HG03139 (cell line): ENCODE measurements at regions not wholly inside any gene's neighbourhood (a gene's known extent, or its start where the extent isn't known, plus 50 kb on each side); places are given as distances from the start of the nearest gene placed in this dataset.

Experiments used
- ATAC-seq: cut with Tn5 transposase; IDR thresholded peaks from one replicate; pipeline ENCODE4 v1.9.1; 2021; ENCODE audit not compliant: unreplicated experiment

GRCh38 chr12:93152617-93153016 lies 223.5 kb upstream of the EEA1 start:
- ATAC-seq: no peak

DNA sequence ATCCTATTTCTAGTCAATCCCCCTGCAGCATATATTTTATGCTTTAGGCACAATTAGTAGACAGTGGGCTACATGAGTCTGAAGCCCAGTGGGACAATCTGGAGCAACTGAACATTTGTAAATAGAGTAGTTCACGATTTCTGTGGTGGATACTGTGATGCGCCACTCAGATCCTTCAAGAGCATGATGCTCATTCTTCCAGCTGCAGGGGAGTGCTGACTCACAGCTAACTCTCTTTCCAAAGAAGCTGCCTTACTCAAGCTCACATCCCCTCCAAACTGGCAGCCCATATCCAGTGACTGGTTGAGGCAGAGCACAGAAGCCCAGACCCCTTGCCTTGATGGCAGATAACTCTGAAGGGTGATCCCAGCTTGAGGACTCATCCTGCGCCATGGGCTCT lies 224.2 kb upstream of the EEA1 start:
- ATAC-seq: no peak

DNA sequence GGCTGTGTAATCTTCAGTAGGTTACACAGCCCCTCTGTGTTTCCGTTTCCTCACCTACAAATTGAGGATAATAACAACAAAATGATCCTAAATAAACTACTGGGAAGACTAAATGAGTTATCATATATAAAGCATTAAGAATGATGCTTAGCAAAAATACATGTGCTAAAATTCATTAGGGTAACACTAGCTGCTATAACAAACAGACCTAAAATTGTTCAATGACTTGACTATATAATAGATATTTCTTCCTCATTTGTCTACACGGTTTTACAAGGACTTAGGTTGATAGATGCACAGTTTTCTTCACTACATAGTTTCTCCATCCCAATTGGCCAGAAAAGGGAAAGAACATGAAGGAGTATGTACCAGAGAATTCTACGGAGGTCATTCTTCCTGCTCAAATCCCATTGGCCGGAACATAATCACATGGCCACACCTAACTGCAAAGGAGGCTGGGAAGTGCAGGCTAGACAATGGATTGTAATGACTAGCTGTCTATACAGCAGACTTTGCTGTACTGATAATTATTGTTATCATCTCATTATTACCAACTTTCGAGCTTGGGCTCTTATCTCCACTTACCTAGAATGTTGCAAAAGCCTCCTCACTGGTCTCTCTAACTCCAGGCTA lies 223.5 kb upstream of the NUDT4 start:
- ATAC-seq: no peak

DNA sequence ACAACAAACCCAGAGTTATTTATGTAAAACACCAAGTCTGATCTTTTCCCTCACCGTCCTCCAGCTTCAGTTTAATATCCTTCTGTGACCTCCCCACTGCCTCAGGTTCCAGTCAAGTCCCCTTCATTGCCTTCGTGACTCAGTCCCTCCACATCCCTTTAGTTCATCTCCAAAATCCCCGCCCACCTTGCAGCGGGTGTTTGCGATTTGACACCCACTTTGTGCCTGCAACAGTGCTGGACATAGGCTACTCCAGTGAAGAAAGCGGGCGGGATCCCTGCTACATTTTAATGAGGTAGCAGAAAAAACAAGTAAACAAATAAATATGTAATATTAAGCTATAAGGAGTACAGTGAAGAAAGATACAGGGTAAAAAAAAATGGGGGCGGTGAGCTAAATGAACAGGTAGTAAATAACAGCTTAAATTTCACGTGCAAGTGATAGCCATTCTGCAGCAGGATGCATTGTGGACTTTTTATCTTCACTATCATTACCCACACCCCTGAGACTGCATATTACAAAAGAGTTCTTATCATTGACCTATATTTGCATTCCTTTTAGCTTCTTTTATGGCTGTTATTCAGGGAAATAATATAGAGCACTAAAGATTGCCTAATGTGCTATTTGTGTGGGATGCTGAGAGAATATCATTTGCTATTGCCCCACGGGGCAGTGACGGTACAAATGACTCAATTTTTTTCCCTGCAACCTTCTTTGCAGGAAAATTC lies 222.8 kb upstream of the NUDT4 start:
- no peak for ATAC-seq

GRCh38 chr12:93156086-93156716 lies 221.5 kb upstream of the NUDT4 start:
- no peak for ATAC-seq

DNA sequence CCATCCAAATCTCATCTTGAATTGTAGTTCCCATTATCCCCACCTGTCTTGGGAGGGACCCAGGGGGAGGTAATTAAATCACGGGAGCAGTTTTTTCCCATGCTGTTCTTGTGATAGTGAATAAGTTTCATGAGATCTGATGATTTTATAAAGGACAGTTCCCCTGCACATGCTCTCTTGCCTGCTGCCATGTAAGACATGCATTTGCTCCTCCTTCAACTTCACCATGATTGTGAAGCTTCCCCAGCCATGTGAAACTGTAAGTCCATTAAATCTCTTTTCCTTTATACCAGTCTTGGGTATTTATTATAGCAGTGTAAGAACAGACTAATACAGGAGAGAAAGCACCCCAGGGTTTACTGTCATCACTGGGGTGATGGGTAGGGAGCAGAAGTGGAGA lies 220.4 kb upstream of the NUDT4 start:
- no peak for ATAC-seq

GRCh38 chr12:93158065-93158843 lies 219.5 kb upstream of the NUDT4 start:
- ATAC-seq: no peak

DNA sequence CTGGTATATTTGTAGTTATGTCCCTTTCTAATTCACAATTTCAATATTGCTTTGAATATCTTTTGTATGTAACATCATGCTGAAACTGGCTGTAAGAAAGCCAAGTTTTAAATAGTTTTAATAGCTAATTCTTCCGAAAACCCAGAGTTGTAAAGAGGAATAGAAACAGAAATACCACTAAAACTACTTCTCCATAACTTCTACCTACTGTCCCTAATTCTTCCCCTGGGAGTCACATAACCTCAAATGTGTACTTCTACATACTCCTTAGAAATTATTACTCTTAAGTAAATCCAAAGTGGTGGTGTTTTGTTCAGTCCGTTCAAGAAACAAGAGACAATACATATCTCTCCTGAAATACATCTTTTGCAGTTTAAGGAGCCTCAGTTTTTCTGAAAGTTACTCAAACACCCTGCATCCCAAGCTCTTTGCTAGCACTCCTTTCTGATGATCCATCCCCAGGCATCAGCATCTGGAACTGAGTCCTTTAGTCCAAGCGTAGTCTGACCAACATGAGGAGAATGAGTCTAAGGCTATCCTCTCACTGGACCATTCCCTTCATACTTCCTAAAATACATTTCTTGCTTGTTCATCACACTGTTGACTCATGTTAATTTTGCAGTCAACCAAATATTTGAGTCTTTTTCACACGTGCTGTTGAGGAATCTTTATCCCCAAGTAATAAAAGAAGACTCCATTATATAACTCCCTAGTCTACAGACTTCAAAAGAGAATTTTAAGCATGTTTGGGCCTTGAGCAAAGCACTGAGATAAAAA lies 214.3 kb upstream of the NUDT4 start:
- no peak for ATAC-seq

DNA sequence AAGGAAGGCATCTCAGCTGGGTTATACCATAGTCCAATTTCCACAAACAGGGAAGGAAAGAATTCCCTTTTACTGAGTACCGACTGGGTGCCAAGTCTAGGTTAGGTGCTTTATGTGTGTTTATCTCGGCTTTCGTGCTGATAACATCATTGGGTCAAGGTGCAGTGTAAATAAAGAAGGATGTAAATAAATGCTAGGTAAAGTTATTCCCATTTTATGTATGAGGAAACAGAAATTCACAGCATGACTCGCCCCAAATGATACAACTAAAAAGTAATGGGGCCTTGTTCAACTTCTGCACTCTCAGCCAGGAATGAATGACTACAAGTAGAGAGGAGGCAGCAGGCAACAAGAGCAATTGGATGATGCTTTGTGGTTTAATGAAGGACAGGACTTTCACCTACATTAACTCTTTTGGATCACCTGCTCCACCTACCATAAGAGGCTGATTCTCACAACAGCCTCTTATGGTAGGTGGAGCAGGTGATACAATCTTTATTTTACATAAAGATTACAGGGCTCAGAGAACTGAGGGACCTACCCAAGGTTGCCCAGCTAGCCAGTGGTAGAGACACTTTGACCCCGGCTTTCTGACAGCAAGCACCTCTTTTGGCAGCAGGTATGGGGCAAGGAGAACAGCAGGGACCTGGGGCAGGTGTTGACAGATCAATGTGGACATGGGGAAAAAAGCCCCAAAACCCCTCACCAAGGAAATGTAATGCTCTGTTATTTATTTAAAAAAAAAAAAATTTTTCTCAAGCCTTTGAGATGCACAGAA lies 213.4 kb upstream of the NUDT4 start:
- ATAC-seq: no peak

DNA sequence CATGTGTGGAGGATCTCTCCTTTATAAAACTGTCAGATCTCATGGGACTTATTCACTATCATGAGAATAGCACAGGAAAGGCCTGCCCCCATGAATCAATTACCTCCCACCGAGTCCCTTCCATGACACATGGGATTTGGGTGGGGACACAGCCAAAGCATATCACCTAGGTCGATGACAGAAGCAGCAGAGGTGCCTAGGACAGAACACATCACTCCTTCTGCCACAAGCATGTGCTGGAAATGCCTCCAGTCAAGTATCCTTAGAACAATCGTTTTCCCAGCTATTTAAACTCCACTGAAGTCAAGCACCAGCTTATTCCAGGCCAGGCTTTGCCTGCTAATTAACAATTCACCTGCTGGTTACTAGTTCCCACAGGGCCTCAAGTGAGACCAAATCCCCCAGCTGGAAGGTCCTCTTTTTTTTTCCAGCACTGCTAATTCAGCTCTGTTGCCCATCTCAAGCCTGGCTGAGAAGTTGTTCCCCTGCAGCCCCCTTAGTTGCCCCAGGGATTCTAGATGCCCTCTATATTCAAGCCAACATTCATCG lies 212.3 kb upstream of the NUDT4 start:
- ATAC-seq: no peak

DNA sequence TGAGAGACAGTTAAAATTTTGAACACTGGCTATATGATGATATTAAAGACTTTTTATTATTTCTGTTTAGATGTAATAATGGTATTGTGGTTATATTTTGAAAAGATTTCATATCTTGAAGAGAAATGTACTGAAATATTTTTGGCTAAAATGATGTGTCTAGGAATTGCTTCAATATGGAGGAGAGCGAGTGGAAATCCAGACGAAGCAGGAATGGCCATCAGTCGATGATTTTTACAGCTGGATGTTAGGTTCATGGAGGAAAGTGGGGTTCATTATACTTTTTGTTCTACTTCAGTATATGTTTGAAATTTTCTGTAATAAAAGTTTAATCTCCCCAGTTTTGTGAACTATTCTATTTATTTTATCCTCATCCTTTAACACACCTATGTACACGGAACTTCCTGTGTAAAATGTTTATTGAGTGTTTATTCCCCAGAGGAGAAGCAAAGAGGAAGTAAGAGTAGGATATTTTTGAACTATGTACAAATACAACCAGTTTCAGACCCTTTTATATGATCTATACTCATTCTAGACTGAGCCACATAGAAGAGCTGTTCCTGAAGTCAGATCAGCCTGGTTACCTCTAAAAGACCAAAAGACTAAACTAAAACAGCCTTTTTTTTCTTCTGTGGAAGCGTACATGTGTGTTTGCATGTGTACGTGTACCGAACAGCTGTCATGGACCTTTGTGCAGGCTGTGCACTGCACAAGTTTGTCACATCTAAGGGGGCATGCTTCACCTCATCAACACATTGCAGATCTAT lies 211.0 kb upstream of the NUDT4 start:
- ATAC-seq: peak; percentile 74

DNA sequence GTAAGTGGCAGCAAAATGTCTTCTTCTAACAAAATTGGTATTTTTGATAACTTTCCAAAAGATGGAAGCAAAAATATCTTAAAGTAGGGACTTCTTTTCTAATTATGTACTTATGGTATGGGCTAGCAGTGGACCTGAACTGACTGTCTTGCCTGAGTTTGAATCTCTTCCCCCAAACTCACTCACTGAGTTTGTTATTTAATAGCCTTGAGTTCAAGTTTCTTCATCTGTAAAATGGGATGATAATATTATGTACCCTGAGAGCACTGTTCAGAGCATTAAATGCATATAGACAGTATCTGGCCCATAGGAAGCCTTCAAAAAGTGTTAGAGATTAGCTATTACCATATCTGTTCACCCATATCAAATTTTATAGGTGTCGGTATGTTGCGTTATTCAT lies 210.4 kb upstream of the NUDT4 start:
- ATAC-seq: peak; percentile 6

- peak; percentile 39 for ATAC-seq
These were observed 209.8 kb upstream of the NUDT4 start for GRCh38 chr12:93167841-93168492.

DNA sequence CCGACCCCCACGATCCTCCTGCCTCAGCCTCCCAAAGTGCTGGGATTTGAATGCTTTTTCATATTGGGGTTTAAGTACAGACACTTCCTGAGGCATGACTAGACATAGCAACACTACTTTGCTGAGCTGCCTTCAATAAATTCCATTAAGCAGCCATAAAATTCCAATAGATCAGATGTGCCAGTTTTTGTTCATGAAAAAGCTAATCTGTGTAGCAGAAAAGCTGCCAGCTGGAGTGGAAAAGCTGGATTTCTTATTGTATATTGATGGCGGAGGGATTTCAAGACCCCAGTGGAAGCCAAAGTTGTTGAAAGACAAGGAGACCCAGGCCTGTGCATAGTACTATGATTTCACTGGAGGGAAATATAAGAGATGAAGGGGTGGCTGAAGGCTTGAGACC lies 209.0 kb upstream of the NUDT4 start:
- no peak for ATAC-seq

DNA sequence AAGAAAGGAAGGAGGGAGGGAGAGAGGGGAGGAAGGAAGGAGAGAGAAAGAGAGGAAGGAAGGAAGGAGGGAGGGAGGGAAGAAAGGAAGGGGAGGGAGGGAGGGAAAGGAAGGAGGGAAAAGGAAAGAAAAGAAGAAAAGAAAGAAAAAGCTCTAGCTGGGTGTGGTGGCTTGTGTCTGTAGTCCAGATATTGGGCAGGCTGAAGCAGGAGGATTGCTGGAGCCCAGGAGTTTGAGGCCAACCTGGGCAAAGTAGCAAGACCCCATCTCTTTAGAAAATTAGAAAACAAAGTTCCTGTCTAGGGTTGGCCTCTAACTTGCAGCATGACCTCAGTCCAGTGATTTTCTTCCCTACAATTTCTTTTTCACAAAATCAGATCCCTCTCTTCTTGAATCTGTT lies 208.2 kb upstream of the NUDT4 start:
- ATAC-seq: no peak

DNA sequence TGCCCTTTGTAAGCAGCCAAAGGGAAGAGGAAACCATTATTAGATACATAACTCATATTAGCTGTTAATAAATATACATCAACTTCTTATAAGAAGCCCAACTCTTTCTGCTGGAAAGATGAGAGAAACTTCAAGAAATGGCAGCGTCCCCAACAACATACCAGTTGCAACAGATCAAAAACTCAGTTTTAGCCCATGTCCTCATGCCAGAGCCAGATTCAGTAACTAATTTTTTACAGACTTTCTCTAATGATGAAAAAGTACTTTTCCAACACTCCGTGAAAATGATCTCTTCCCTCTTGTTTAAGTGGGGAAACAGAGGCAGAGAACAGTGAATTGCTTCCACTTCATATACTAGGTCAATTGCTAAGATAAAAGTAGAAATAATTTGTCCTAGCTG lies 206.8 kb upstream of the NUDT4 start:
- ATAC-seq: no peak

DNA sequence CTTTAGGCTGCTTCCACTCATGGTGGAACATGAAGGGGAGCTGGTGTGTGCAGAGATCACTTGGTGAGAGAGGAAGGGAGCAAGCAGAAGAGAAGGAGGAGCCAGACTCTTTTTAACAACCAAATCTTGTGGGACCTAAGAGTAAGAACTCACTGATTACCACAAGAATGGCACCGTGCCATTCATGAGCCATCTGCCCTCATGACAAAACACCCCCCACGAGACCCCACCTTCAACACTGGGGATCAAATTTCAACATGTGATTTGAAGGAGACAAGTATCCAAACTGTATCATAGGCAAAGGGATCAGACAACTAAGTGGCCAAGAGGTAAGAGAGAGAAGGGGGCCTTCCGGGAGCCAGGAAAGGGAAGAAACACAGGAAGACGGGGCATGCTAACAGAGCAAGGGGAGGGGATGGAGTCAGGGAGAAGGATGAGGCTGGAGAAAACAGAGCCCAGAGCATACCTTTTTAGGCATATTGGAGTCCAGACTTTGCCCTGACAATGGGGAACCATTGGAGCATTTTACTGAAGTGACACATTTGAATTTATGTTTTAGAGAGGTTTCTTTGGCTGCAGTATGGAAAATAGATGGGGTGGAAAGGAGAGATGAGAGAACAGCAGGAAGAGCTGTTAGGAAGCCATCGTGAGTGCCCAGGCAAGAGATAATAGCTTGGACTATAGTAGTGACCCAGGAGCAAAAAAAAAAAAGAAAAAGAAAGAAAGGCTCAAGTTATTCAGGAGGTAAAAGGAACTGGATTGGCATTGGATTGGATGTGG lies 204.4 kb upstream of the NUDT4 start:
- ATAC-seq: no peak

DNA sequence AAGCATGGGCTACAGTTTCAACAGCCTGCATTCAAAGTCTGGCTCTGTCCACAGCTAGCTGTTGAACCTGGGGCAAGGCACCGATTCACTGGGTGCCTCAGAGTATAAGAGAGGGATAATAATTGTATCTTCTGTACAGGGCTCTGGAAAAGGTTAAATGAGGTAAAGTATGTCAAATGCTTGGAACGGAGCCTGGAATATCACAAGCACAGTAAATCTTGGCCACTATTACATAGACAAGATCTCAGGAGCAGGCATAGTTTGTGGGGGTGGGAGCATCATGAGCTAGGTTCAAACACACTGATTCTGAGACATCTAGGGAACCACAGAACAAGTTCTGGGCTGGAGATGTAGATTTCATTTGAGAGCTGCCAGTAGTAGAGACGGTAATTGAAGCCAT lies 203.7 kb upstream of the NUDT4 start:
- ATAC-seq: no peak
